ENCODE measurements at regions not wholly inside any gene's neighbourhood (a gene's known extent, or its start where the extent isn't known, plus 50 kb on each side); places are given as distances from the start of the nearest gene placed in this dataset.

GRCh38 chr9:20014168-20014567 is 225.3 kb upstream of the SLC24A2 start:
- intact Hi-C loops (cut with DNase I) = no loop called here
- Histone ChIP-seq H3K36me3 (no peaks in the 10 kb centered on the region), H3K9me3 (no peaks in the 10 kb centered on the region), H3K27me3 (ENCODE audit: low read depth) (no peaks in the 10 kb centered on the region), H3K27ac (no peak overlapping the region), H3K4me3 (no peak overlapping the region), H3K4me1 (no peaks in the 10 kb centered on the region)
- no peak for ATAC-seq
- TF ChIP-seq CTCF (IDR thresholded peaks at IDR 0.05) = no peak
- no peak for DNase-seq

- no peaks in the 10 kb centered on the region for H3K9me3 ChIP-seq
- no peak for DNase-seq
- TF ChIP-seq CTCF (IDR thresholded peaks at IDR 0.05) = no peak
- H3K4me1 ChIP-seq = no peaks in the 10 kb centered on the region
- H3K4me3 ChIP-seq = no peak overlapping the region
- ATAC-seq = no peak
- H3K27ac ChIP-seq = no peak overlapping the region
- H3K27me3 ChIP-seq (ENCODE audit: low read depth) = no peaks in the 10 kb centered on the region
- H3K36me3 ChIP-seq = no peaks in the 10 kb centered on the region
- intact Hi-C loops (cut with DNase I) = no loop called here
Measured at GRCh38 chr9:20012232-20012631, 223.4 kb upstream of the SLC24A2 start.

GRCh38 chr9:20009606-20010005 is 220.8 kb upstream of the SLC24A2 start:
- H3K27ac ChIP-seq = no peak overlapping the region
- DNase-seq (no peak), ATAC-seq (no peak)
- no peak overlapping the region for H3K4me3 ChIP-seq
- H3K27me3 ChIP-seq (ENCODE audit: low read depth) = no peaks in the 10 kb centered on the region
- no peak for TF ChIP-seq CTCF (IDR thresholded peaks at IDR 0.05)
- H3K9me3 ChIP-seq = no peaks in the 10 kb centered on the region
- H3K4me1 ChIP-seq = no peaks in the 10 kb centered on the region
- H3K36me3 ChIP-seq = no peaks in the 10 kb centered on the region
- intact Hi-C loops (cut with DNase I) = no loop called here

DNA sequence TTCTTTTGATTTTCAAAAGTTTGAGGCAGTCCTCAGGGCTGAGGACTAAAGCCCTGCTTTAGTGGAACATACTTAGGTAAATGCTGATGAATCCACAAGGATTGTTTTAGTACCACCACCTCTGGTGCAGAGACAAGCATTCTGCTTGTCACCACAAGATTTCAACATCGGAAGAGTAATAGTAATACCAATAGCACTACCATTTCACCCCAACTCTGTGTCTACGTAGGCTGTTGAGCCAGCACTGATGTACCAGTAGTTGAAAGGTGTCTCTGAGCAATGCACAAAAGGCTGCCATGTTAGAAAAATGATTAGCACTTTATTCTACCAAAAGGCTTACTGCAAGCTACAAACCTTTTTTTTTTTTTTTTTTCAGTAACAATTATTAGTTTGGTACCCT is 213.2 kb upstream of the SLC24A2 start:
- Histone ChIP-seq H3K27ac (no peak overlapping the region), H3K4me3 (no peak overlapping the region), H3K4me1 (no peaks in the 10 kb centered on the region), H3K27me3 (ENCODE audit: low read depth) (no peaks in the 10 kb centered on the region), H3K9me3 (no peaks in the 10 kb centered on the region), H3K36me3 (no peaks in the 10 kb centered on the region)
- TF ChIP-seq CTCF (IDR thresholded peaks at IDR 0.05) = no peak
- DNase-seq (no peak), ATAC-seq (no peak)
- intact Hi-C loops (cut with DNase I) = no loop called here

DNA sequence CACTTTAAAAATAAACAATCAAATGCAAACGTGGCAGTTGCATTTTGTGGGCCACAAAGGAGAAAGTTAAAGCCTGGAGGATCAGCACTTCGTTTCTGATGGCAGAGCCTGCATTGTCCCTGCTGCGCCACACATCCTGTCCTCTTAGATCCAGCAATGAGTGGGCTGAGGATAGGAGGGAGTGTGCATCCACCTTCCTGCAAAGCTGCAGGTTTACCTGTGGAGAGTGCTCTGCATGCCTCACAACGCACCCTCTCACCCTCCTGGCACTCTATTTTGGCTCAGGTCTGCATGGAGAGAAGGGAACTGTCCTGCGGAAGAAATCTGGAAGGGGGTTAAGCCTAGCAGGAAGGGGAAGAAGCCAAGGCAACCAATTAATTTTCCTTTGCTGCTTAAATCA is 212.2 kb upstream of the SLC24A2 start:
- Histone ChIP-seq H3K4me3 (no peak overlapping the region), H3K27ac (no peak overlapping the region), H3K9me3 (no peaks in the 10 kb centered on the region), H3K36me3 (no peaks in the 10 kb centered on the region), H3K27me3 (ENCODE audit: low read depth) (no peaks in the 10 kb centered on the region), H3K4me1 (no peaks in the 10 kb centered on the region)
- intact Hi-C loops (cut with DNase I) = no loop called here
- TF ChIP-seq CTCF (IDR thresholded peaks at IDR 0.05) = no peak
- ATAC-seq = no peak
- DNase-seq = no peak

GRCh38 chr9:19999491-20000057 is 210.7 kb upstream of the SLC24A2 start:
- no peak for TF ChIP-seq CTCF (IDR thresholded peaks at IDR 0.05)
- intact Hi-C loops (cut with DNase I) = no loop called here
- no peak for ATAC-seq
- Histone ChIP-seq H3K9me3 (no peaks in the 10 kb centered on the region), H3K36me3 (no peaks in the 10 kb centered on the region), H3K27me3 (ENCODE audit: low read depth) (no peaks in the 10 kb centered on the region), H3K4me1 (no peaks in the 10 kb centered on the region), H3K4me3 (no peak overlapping the region), H3K27ac (no peak overlapping the region)
- no peak for DNase-seq
